Hepatocyte (in vitro differentiated cells): ENCODE measurements at regions not wholly inside any gene's neighbourhood (a gene's known extent, or its start where the extent isn't known, plus 50 kb on each side); places are given as distances from the start of the nearest gene placed in this dataset.

Experiments used
- DNase-seq: peaks from one replicate; pipeline ENCODE4 v3.0.0-alpha.2; 2016; ENCODE audit warnings: low spot score
- H2AFZ ChIP-seq: fragments of 200-600 bp; sonication (generic); 2 replicates; pipeline ENCODE4 v1.6.0; 2016; ENCODE audit warnings: antibody characterized with exemption, mild to moderate bottlenecking
- H3K27ac ChIP-seq: fragments of 200-600 bp; sonication (generic); 2 replicates; pipeline ENCODE4 v1.5.1; 2016; ENCODE audit warnings: mild to moderate bottlenecking
- H3K27me3 ChIP-seq: fragments of 200-600 bp; sonication (generic); 2 replicates; pipeline ENCODE4 v1.6.1; 2016
- H3K36me3 ChIP-seq: fragments of 200-600 bp; sonication (generic); replicated peaks from 2 replicates; pipeline ENCODE4 v1.5.1; 2016; ENCODE audit warnings: low read depth; ENCODE audit not compliant: insufficient read depth
- H3K4me1 ChIP-seq: fragments of 200-600 bp; sonication (generic); 2 replicates; pipeline ENCODE4 v1.5.1; 2016; ENCODE audit warnings: mild to moderate bottlenecking, moderate library complexity; ENCODE audit not compliant: insufficient read depth
- H3K4me2 ChIP-seq: fragments of 200-600 bp; sonication (generic); 2 replicates; pipeline ENCODE4 v1.6.0; 2016
- H3K4me3 ChIP-seq: fragments of 200-600 bp; sonication (generic); 2 replicates; pipeline ENCODE4 v1.5.1; 2016; ENCODE audit warnings: mild to moderate bottlenecking
- H3K79me2 ChIP-seq: fragments of 200-600 bp; sonication (generic); 2 replicates; pipeline ENCODE4 v1.6.0; 2017; ENCODE audit warnings: mild to moderate bottlenecking
- H3K9me2 ChIP-seq: fragments of 200-600 bp; sonication (generic); replicated peaks from 2 replicates; pipeline ENCODE4 v1.6.0; 2017; ENCODE audit warnings: mild to moderate bottlenecking; ENCODE audit not compliant: insufficient read depth
- H3K9me3 ChIP-seq: fragments of 200-600 bp; sonication (generic); 2 replicates; pipeline ENCODE4 v1.5.1; 2016; ENCODE audit warnings: low read depth, mild to moderate bottlenecking
- H4K20me1 ChIP-seq: fragments of 200-600 bp; sonication (generic); 2 replicates; pipeline ENCODE4 v1.6.0; 2016; ENCODE audit warnings: mild to moderate bottlenecking; ENCODE audit not compliant: insufficient read depth, poor library complexity, severe bottlenecking
- EZH2 ChIP-seq: fragments of 200-600 bp; sonication (generic); IDR thresholded peaks from 2 replicates; pipeline ENCODE4 v1.6.1; 2016; ENCODE audit warnings: antibody characterized with exemption, mild to moderate bottlenecking, borderline replicate concordance
- EZH2phosphoT487 ChIP-seq: fragments of 200-600 bp; sonication (generic); IDR thresholded peaks from one replicate; pipeline ENCODE4 v1.6.1; 2018; ENCODE audit warnings: antibody characterized with exemption, mild to moderate bottlenecking, low read depth, moderate library complexity; ENCODE audit not compliant: unreplicated experiment, severe bottlenecking
- WGBS: methylation state at CpG from one replicate; pipeline ENCODE4 v1.1.6; 2016; ENCODE audit warnings: low lambda C conversion rate; ENCODE audit errors: missing lambda C conversion rate; 5-methylcytosine and 5-hydroxymethylcytosine counted together
- TF ChIP-seq, protein P1 (sequence below): fragments of 200-600 bp; sonication (generic); IDR thresholded peaks from 2 replicates; pipeline ENCODE4 v1.5.1; 2016; ENCODE audit warnings: antibody characterized with exemption, mild to moderate bottlenecking; ENCODE audit not compliant: poor library complexity

DNA sequence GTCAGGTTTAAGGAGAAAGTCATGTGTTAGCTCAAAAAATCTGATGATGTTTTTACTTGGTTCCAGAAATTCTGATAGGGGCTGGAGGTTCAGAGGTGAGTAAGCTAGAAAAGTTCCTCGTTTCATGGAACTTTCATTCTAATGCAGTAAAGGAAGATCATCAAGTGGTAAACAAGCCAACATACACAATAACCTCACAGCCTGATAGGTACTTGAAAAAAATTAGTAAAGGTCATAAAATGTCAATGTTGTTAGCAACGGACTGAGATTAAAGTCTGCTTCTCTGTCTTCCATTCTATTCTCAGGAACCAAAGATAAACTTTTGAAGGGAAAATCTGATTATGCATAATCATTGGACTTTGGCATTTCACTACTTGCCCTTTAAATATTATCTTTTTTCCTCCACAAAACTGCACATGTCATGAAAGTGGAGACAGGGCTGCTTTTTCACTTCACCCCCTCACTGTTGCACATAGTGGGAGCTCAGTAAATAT lies 165.4 kb upstream of the MAF start:
- Histone ChIP-seq H3K4me2 (peak overlapping the region; percentile 27), H3K79me2 (no peaks in the 10 kb centered on the region), H3K27me3 (no peaks in the 10 kb centered on the region), H4K20me1 (no peaks in the 10 kb centered on the region), H3K4me1 (peaks cover 34% of the 10 kb centered on the region), H3K9me2 (no peaks in the 10 kb centered on the region), H2AFZ (no peak overlapping the region), H3K9me3 (no peaks in the 10 kb centered on the region), H3K4me3 (no peak overlapping the region), H3K27ac (peak overlapping the region; percentile 94), H3K36me3 (no peaks in the 10 kb centered on the region)
- TF ChIP-seq EZH2phosphoT487 (no peak), EZH2 (no peak)
- TF ChIP-seq, protein P1, sequence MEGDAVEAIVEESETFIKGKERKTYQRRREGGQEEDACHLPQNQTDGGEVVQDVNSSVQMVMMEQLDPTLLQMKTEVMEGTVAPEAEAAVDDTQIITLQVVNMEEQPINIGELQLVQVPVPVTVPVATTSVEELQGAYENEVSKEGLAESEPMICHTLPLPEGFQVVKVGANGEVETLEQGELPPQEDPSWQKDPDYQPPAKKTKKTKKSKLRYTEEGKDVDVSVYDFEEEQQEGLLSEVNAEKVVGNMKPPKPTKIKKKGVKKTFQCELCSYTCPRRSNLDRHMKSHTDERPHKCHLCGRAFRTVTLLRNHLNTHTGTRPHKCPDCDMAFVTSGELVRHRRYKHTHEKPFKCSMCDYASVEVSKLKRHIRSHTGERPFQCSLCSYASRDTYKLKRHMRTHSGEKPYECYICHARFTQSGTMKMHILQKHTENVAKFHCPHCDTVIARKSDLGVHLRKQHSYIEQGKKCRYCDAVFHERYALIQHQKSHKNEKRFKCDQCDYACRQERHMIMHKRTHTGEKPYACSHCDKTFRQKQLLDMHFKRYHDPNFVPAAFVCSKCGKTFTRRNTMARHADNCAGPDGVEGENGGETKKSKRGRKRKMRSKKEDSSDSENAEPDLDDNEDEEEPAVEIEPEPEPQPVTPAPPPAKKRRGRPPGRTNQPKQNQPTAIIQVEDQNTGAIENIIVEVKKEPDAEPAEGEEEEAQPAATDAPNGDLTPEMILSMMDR: no peak
- DNase-seq: no peak
- 64% methylated on average over 2 of the region's 2 CpGs for WGBS

- H2AFZ ChIP-seq: no peak overlapping the region
- 94% methylated on average over 1 of the region's 1 CpG for WGBS
- peaks cover 32% of the 10 kb centered on the region for H3K4me1 ChIP-seq
- H4K20me1 ChIP-seq: no peaks in the 10 kb centered on the region
- no peaks in the 10 kb centered on the region for H3K79me2 ChIP-seq
- peak overlapping the region; percentile 79 for H3K27ac ChIP-seq
- no peaks in the 10 kb centered on the region for H3K9me2 ChIP-seq
- peak overlapping the region; percentile 27 for H3K4me2 ChIP-seq
- no peaks in the 10 kb centered on the region for H3K27me3 ChIP-seq
- DNase-seq: no peak
- H3K4me3 ChIP-seq: no peak overlapping the region
- H3K36me3 ChIP-seq: no peaks in the 10 kb centered on the region
- no peaks in the 10 kb centered on the region for H3K9me3 ChIP-seq
- no peak for TF ChIP-seq EZH2
- TF ChIP-seq, protein P1: no peak
- TF ChIP-seq EZH2phosphoT487: no peak
Measured at GRCh38 chr16:79765431-79765830, 164.9 kb upstream of the MAF start.

- Histone ChIP-seq H3K27ac (peak overlapping the region; percentile 79), H2AFZ (no peak overlapping the region), H3K4me2 (no peak overlapping the region), H3K4me3 (no peak overlapping the region), H4K20me1 (no peaks in the 10 kb centered on the region), H3K27me3 (no peaks in the 10 kb centered on the region), H3K79me2 (no peaks in the 10 kb centered on the region), H3K36me3 (no peaks in the 10 kb centered on the region), H3K9me3 (no peaks in the 10 kb centered on the region), H3K9me2 (no peaks in the 10 kb centered on the region), H3K4me1 (peaks cover 33% of the 10 kb centered on the region)
- WGBS: 81% methylated on average over 8 of the region's 8 CpGs
- TF ChIP-seq EZH2: no peak
- no peak for TF ChIP-seq EZH2phosphoT487
- TF ChIP-seq, protein P1: no peak
- DNase-seq: no peak
Measured at GRCh38 chr16:79764415-79765110, 164.0 kb upstream of the MAF start.

- 95% methylated on average over 3 of the region's 3 CpGs for WGBS
- DNase-seq: no peak
- Histone ChIP-seq H3K27ac (no peak overlapping the region), H2AFZ (no peak overlapping the region), H3K27me3 (no peaks in the 10 kb centered on the region), H3K79me2 (no peaks in the 10 kb centered on the region), H3K4me3 (no peak overlapping the region), H3K9me2 (no peaks in the 10 kb centered on the region), H3K36me3 (no peaks in the 10 kb centered on the region), H3K4me2 (no peak overlapping the region), H4K20me1 (no peaks in the 10 kb centered on the region), H3K9me3 (no peaks in the 10 kb centered on the region), H3K4me1 (peaks cover 21% of the 10 kb centered on the region)
- TF ChIP-seq EZH2phosphoT487: no peak
- no peak for TF ChIP-seq EZH2
- TF ChIP-seq, protein P1: no peak
Measured at GRCh38 chr16:79762217-79762616, 161.7 kb upstream of the MAF start.
